ENCODE measurements at regions not wholly inside any gene's neighbourhood (a gene's known extent, or its start where the extent isn't known, plus 50 kb on each side); places are given as distances from the start of the nearest gene placed in this dataset.

- no peak overlapping the region for H2AFZ ChIP-seq (ENCODE audit: low read depth, low read length)
- no peak overlapping the region for H3K4me3 ChIP-seq (ENCODE audit: low read depth in 1 of 2, low read length in 2 of 2)
- no peak overlapping the region for H3K27ac ChIP-seq (ENCODE audit: low read length)
- ATAC-seq (ENCODE audit: insufficient read depth, low read depth) (no peak), DNase-seq (no peak)
- H3K9ac ChIP-seq (ENCODE audit: low read depth, low read length): no peak overlapping the region
- no peaks in the 10 kb centered on the region for H3K79me2 ChIP-seq (ENCODE audit: insufficient read depth, low read length)
- peaks cover 4% of the 10 kb centered on the region for H3K9me3 ChIP-seq (ENCODE audit: insufficient read depth, low read length, severe bottlenecking)
- H3K27me3 ChIP-seq (ENCODE audit: insufficient read depth, low read length, poor library complexity): no peaks in the 10 kb centered on the region
- H3K36me3 ChIP-seq (ENCODE audit: insufficient read depth, low read length): no peaks in the 10 kb centered on the region
- 0 out of 2 replicates have a peak, but pooled peaks cover 2% of the 10 kb centered on the region for H4K20me1 ChIP-seq (ENCODE audit: insufficient read depth, low read length)
- no peaks in the 10 kb centered on the region for H3K4me1 ChIP-seq (ENCODE audit: insufficient read depth, low read length)
- H3K4me2 ChIP-seq (ENCODE audit: insufficient read depth, low read length): no peak overlapping the region
- no peak for TF ChIP-seq EZH2 (IDR thresholded peaks at IDR 0.05; ENCODE audit: borderline replicate concordance, low read depth, low read length, severe bottlenecking)
- no peak for TF ChIP-seq CTCF (IDR thresholded peaks at IDR 0.05; ENCODE audit: borderline replicate concordance, extremely low read depth, low read length, poor library complexity, severe bottlenecking)
These were observed 88.2 kb upstream of the LINC01488 start for GRCh38 chr11:69393178-69393832.

DNA sequence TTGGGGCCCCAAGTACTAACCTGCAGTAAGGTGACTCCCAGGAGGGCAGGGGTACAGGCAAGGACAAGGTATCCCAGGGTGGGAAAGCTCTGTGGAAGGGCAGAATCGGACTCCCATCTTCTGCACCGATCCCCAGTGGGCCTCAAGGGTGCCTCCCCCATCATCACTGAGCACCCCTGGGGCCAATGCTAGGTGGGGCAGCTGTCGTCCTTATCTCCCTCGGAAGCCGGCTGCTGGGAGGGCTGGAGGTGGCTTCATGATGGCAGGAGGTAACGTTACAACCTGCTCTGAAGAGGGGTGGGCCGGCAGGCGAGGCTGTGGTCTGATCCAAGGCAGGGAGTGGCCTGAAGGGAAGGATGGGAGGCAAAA lies 87.6 kb upstream of the LINC01488 start:
- H3K27ac ChIP-seq (ENCODE audit: low read length): no peak overlapping the region
- H3K4me3 ChIP-seq (ENCODE audit: low read depth in 1 of 2, low read length in 2 of 2): no peak overlapping the region
- H3K4me1 ChIP-seq (ENCODE audit: insufficient read depth, low read length): no peaks in the 10 kb centered on the region
- H4K20me1 ChIP-seq (ENCODE audit: insufficient read depth, low read length): 0 out of 2 replicates have a peak, but pooled peaks cover 2% of the 10 kb centered on the region
- H3K27me3 ChIP-seq (ENCODE audit: insufficient read depth, low read length, poor library complexity): no peaks in the 10 kb centered on the region
- H3K9ac ChIP-seq (ENCODE audit: low read depth, low read length): no peak overlapping the region
- DNase-seq: no peak
- H3K79me2 ChIP-seq (ENCODE audit: insufficient read depth, low read length): no peaks in the 10 kb centered on the region
- H2AFZ ChIP-seq (ENCODE audit: low read depth, low read length): no peak overlapping the region
- H3K4me2 ChIP-seq (ENCODE audit: insufficient read depth, low read length): no peak overlapping the region
- ATAC-seq (ENCODE audit: insufficient read depth, low read depth): no peak
- TF ChIP-seq EZH2 (IDR thresholded peaks at IDR 0.05; ENCODE audit: borderline replicate concordance, low read depth, low read length, severe bottlenecking): no peak
- no peak for TF ChIP-seq CTCF (IDR thresholded peaks at IDR 0.05; ENCODE audit: borderline replicate concordance, extremely low read depth, low read length, poor library complexity, severe bottlenecking)
- no peaks in the 10 kb centered on the region for H3K36me3 ChIP-seq (ENCODE audit: insufficient read depth, low read length)
- H3K9me3 ChIP-seq (ENCODE audit: insufficient read depth, low read length, severe bottlenecking): peaks cover under 1% of the 10 kb centered on the region

- Histone ChIP-seq H3K36me3 (ENCODE audit: insufficient read depth, low read length) (no peaks in the 10 kb centered on the region), H3K27ac (ENCODE audit: low read length) (no peak overlapping the region), H3K9me3 (ENCODE audit: insufficient read depth, low read length, severe bottlenecking) (no peaks in the 10 kb centered on the region), H3K27me3 (ENCODE audit: insufficient read depth, low read length, poor library complexity) (no peaks in the 10 kb centered on the region), H2AFZ (ENCODE audit: low read depth, low read length) (no peak overlapping the region), H4K20me1 (ENCODE audit: insufficient read depth, low read length) (0 out of 2 replicates have a peak, but pooled peaks cover 2% of the 10 kb centered on the region), H3K4me1 (ENCODE audit: insufficient read depth, low read length) (no peaks in the 10 kb centered on the region), H3K9ac (ENCODE audit: low read depth, low read length) (no peak overlapping the region), H3K4me3 (ENCODE audit: low read depth in 1 of 2, low read length in 2 of 2) (no peak overlapping the region), H3K79me2 (ENCODE audit: insufficient read depth, low read length) (no peaks in the 10 kb centered on the region), H3K4me2 (ENCODE audit: insufficient read depth, low read length) (no peak overlapping the region)
- ATAC-seq (ENCODE audit: insufficient read depth, low read depth) (no peak), DNase-seq (no peak)
- no peak for TF ChIP-seq CTCF (IDR thresholded peaks at IDR 0.05; ENCODE audit: borderline replicate concordance, extremely low read depth, low read length, poor library complexity, severe bottlenecking)
- no peak for TF ChIP-seq EZH2 (IDR thresholded peaks at IDR 0.05; ENCODE audit: borderline replicate concordance, low read depth, low read length, severe bottlenecking)
These were observed 87.1 kb upstream of the LINC01488 start for GRCh38 chr11:69394234-69394868.
